PFSK-1 (cell line): ENCODE measurements at regions not wholly inside any gene's neighbourhood (a gene's known extent, or its start where the extent isn't known, plus 50 kb on each side); places are given as distances from the start of the nearest gene placed in this dataset.

Experiments used
- FOXP2 ChIP-seq: optimal IDR thresholded peaks from 2 replicates; pipeline ENCODE3; 2011; ENCODE audit warnings: borderline replicate concordance, control low read depth, inconsistent platforms; ENCODE audit not compliant: insufficient read depth; ENCODE audit errors: extremely low read length, extremely low read depth
- POLR2AphosphoS5 ChIP-seq: IDR thresholded peaks from 2 replicates; pipeline ENCODE4 v1.6.1; 2012; ENCODE audit warnings: low read depth, mild to moderate bottlenecking, control low read depth, low read length, moderate library complexity
- SIN3A ChIP-seq: IDR thresholded peaks from 2 replicates; pipeline ENCODE4 v1.6.1; 2012; ENCODE audit warnings: mild to moderate bottlenecking, low read length, moderate library complexity, borderline replicate concordance; ENCODE audit not compliant: insufficient read depth
- TAF1 ChIP-seq: IDR thresholded peaks from 2 replicates; pipeline ENCODE4 v1.6.1; 2012; ENCODE audit warnings: low read length, control low read depth, borderline replicate concordance; ENCODE audit not compliant: insufficient read depth
- TF ChIP-seq, protein P1 (sequence below), 2 experiments: IDR thresholded peaks; 2 replicates each; pipeline versions ENCODE4 v1.6.1 to v1.8.0; 2011 to 2012; ENCODE audit warnings: low read depth in 2 of 2, low read length in 2 of 2, control low read depth in 1 of 2, inconsistent platforms in 1 of 2, mild to moderate bottlenecking in 1 of 2, moderate library complexity in 1 of 2; ENCODE audit not compliant: insufficient read depth in 1 of 2

DNA sequence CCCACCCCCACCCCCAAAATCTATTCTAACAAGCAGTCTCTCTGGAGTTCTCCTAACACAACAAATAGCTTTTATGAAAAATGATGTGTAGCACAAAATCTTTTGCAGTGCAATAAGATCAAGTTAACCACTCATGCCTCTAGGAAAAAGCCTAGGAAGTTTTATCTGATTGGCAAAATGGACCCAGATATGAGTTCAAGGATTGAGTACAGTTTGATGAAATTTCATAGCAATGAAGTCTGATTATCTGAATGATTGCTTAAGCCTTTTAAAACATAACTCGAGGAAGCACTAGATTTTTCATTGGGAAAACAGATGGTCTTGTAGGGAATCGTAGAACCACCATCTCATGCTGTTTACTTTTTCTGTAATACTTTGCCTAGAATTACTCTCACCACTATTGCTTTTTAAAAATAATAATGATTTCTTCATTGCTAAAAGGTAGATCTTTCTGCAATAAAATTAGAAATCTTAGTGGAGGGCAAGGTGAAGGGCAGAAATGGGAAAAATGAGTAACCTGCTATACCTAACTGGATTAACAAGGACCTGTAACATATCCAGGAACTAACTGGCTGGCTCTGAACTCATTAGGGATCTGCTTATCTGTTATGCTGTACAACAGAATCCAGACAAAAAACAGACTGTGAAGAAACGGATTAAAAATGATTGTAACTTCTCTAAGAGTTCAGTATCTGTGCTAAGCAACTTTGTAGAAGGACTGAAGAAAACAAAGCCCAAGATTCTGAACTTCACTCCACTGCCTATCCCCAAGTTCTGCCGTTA, 73.7 kb upstream of the ETAA1 start:
- TF ChIP-seq, protein P1, sequence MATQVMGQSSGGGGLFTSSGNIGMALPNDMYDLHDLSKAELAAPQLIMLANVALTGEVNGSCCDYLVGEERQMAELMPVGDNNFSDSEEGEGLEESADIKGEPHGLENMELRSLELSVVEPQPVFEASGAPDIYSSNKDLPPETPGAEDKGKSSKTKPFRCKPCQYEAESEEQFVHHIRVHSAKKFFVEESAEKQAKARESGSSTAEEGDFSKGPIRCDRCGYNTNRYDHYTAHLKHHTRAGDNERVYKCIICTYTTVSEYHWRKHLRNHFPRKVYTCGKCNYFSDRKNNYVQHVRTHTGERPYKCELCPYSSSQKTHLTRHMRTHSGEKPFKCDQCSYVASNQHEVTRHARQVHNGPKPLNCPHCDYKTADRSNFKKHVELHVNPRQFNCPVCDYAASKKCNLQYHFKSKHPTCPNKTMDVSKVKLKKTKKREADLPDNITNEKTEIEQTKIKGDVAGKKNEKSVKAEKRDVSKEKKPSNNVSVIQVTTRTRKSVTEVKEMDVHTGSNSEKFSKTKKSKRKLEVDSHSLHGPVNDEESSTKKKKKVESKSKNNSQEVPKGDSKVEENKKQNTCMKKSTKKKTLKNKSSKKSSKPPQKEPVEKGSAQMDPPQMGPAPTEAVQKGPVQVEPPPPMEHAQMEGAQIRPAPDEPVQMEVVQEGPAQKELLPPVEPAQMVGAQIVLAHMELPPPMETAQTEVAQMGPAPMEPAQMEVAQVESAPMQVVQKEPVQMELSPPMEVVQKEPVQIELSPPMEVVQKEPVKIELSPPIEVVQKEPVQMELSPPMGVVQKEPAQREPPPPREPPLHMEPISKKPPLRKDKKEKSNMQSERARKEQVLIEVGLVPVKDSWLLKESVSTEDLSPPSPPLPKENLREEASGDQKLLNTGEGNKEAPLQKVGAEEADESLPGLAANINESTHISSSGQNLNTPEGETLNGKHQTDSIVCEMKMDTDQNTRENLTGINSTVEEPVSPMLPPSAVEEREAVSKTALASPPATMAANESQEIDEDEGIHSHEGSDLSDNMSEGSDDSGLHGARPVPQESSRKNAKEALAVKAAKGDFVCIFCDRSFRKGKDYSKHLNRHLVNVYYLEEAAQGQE (IDR thresholded peaks at IDR 0.05; ENCODE audit: insufficient read depth in 1 of 2, low read depth in 2 of 2, low read length in 2 of 2), result no peak
- TF ChIP-seq POLR2AphosphoS5 (no peak), FOXP2 (no peak), SIN3A (no peak), TAF1 (no peak)

DNA sequence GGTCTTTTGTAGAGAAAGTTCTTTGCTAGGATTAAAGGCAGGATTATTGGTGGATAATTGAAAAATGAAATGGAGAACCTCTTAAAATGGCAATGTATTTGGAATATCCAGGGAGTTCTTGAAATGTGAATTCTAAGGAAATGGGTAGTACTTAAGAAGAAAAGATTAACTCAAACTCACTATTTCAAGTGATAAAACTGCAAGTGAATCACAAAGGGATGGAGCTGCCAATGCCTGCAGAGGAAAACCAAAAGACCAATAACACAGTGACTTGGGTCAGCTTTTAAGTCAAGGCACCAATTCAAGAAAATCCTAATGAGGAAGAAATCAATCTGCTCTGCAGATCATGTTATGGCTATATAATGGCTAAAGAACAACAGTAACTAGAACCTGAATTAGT, 67.6 kb upstream of the ETAA1 start:
- TF ChIP-seq SIN3A, result no peak
- no peak for TF ChIP-seq FOXP2
- no peak for TF ChIP-seq POLR2AphosphoS5
- TF ChIP-seq, protein P1 (IDR thresholded peaks at IDR 0.05; ENCODE audit: insufficient read depth in 1 of 2, low read depth in 2 of 2, low read length in 2 of 2), result no peak
- TF ChIP-seq TAF1, result no peak

DNA sequence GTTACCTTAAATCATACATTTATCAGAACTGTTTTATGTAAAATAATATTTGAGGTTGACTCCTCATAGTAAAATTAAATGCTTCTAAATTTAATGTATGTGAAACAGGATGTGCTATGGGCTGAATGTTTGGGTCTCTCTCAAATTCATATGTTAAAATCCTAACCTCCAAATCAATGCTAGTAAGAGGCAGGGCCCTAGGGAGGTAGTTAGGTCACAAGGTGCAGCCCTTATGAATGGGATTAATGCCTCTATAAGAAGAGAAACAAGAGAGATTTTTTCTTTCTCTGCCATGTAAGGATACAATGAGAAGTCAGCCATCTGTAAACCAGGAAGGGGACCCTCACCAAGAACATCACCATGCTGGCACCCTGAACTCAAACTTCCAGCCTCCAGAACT, 67.2 kb upstream of the ETAA1 start:
- TF ChIP-seq POLR2AphosphoS5 (no peak), FOXP2 (no peak), TAF1 (no peak), SIN3A (no peak)
- TF ChIP-seq, protein P1 (IDR thresholded peaks at IDR 0.05; ENCODE audit: insufficient read depth in 1 of 2, low read depth in 2 of 2, low read length in 2 of 2), result no peak

DNA sequence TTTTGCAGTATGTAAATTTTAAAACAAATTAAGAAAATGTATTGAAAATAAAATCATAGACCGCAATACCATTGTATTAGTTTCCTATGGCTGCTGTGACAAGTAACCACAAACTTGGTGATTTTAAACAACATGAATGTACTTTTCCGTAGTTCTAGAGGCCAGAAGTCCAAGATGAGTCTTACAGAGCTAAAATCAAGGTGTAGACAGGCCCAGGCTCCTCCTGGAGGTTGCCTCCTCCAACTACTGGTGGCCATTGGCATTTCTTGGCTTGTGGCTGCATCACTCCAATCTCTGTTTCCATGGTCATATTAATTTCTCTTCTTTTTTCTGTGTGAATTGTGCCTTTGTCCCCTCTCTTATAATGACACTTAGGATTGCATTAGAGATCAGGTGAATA, 59.2 kb upstream of the ETAA1 start:
- TF ChIP-seq, protein P1 (IDR thresholded peaks at IDR 0.05; ENCODE audit: insufficient read depth in 1 of 2, low read depth in 2 of 2, low read length in 2 of 2), result no peak
- no peak for TF ChIP-seq SIN3A
- no peak for TF ChIP-seq POLR2AphosphoS5
- no peak for TF ChIP-seq TAF1
- no peak for TF ChIP-seq FOXP2

DNA sequence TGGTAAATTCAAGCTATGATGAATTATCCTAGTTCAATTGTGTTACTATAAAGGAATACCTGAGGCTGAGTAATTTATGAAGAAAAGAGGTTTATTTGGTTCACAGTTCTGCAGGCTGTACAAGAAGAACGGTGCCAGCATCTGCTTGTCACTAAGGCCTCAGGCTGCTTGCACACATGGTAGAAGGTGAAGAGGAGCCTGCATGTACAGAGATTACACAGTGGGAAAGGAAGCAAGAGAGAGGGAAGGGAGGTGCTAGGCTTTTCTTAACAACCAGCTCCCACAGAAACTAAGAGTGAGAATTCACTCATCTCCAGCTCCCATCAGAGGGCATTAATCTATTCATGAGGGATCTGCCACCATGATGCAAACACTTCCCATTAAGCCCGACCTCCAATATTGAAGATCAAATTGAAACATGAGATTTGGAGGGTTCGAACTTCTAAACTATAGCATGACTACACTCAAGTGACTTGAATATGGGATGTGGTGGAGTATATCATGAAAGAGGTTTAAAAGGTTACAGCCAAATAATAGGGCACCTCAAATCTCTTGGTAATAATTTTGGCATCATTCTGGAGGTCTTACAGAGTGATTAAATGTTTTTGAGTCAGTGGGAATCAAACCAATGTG, 58.4 kb upstream of the ETAA1 start:
- TF ChIP-seq, protein P1 (IDR thresholded peaks at IDR 0.05; ENCODE audit: insufficient read depth in 1 of 2, low read depth in 2 of 2, low read length in 2 of 2), result no peak
- TF ChIP-seq SIN3A, result no peak
- TF ChIP-seq TAF1, result no peak
- no peak for TF ChIP-seq POLR2AphosphoS5
- no peak for TF ChIP-seq FOXP2
